HEK293T (cell line): ENCODE measurements at regions not wholly inside any gene's neighbourhood (a gene's known extent, or its start where the extent isn't known, plus 50 kb on each side); places are given as distances from the start of the nearest gene placed in this dataset.

Experiments used
- BHLHE40 ChIP-seq: fragments of 450-650 bp; IDR thresholded peaks from 2 replicates; pipeline ENCODE4 v1.6.1; 2016; ENCODE audit warnings: mild to moderate bottlenecking, moderate library complexity, borderline replicate concordance
- HDGF ChIP-seq: fragments of 450-650 bp; IDR thresholded peaks from 2 replicates; pipeline ENCODE4 v1.6.1; 2017; ENCODE audit warnings: antibody characterized with exemption, borderline replicate concordance
- SP1 ChIP-seq: fragments of 450-650 bp; IDR thresholded peaks from 2 replicates; pipeline ENCODE4 v1.6.1; 2017
- SUZ12 ChIP-seq: fragments of 450-650 bp; IDR thresholded peaks from 2 replicates; pipeline ENCODE4 v1.6.1; 2016; ENCODE audit warnings: mild to moderate bottlenecking
- TARDBP ChIP-seq: fragments of 450-650 bp; IDR thresholded peaks from 2 replicates; pipeline ENCODE4 v1.6.1; 2016
- ZNF384 ChIP-seq: fragments of 450-650 bp; IDR thresholded peaks from 2 replicates; pipeline ENCODE4 v1.6.1; 2016
- TF ChIP-seq, protein P1 (sequence below): fragments of 450-650 bp; IDR thresholded peaks from 2 replicates; pipeline ENCODE4 v1.6.1; 2016

DNA sequence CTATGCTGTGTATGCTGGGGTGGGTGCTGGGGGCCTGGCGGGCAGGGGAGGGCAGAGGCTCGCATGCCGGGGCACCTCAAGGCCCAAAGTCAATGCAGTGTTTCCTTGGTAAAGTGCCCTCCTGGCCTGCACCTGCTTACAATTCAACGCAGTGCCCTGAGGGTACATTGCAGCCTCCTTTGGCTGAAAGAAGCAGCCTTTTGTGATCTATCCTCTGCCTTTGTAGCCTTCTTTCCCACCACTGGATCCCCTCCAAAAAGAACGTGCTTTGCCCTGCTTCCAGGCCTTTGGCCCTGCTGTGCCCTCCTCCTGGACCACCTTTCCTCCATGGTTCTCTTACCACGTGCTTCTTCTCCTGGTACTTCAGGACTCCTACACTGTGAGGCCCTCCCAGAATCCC is 113.6 kb upstream of the PTPN1 start:
- TF ChIP-seq HDGF (no peak), TARDBP (no peak), SP1 (no peak), BHLHE40 (no peak), ZNF384 (no peak), SUZ12 (no peak)
- TF ChIP-seq, protein P1, sequence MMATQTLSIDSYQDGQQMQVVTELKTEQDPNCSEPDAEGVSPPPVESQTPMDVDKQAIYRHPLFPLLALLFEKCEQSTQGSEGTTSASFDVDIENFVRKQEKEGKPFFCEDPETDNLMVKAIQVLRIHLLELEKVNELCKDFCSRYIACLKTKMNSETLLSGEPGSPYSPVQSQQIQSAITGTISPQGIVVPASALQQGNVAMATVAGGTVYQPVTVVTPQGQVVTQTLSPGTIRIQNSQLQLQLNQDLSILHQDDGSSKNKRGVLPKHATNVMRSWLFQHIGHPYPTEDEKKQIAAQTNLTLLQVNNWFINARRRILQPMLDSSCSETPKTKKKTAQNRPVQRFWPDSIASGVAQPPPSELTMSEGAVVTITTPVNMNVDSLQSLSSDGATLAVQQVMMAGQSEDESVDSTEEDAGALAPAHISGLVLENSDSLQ: no peak
